ENCODE measurements at regions not wholly inside any gene's neighbourhood (a gene's known extent, or its start where the extent isn't known, plus 50 kb on each side); places are given as distances from the start of the nearest gene placed in this dataset.
"Not testable (repeated sequence)": the region's sequence is repeated elsewhere in the genome, so short reads cannot be mapped to it uniquely, and the experiment has no call there.

DNA sequence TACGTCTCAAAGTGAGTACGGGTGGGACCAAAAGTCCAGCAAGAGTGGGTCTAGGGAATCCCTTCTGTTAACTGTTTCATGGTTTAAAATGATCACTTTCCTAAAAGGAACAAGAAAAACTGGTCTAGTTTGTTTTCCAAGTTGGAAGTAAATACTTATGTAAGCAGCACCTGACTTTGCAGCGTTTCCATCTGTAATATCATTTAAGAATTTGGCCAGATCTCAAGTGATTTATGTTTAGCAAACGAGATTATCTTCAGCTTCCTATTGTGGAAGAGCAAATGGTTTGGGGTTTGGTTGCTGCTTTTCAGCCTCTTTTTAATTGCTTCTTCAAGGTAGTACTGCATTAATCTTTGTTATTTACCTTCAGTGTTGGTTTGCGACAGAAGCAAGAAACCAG lies 50.4 kb downstream of the FHIP1A start:
- no peak for DNase-seq

DNA sequence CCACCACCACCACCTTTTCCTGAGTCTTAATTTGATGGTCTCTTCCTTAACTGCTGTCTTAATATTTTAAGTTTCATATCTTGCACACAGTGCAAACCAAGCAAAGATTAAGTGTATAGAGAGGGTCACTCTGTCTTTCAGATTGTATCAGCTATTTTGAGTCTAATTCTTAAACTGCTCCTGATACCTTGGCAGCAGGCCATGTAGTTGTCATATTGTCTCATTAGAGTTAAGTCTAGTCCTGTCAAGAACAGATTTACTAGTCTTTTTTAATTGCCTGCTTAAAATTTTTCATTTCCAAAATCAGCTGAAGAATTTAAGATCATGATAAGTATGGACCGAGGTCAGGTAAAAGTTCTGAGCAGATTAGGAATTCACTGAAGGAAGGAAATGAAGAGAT lies 51.5 kb downstream of the FHIP1A start:
- DNase-seq = no peak

DNA sequence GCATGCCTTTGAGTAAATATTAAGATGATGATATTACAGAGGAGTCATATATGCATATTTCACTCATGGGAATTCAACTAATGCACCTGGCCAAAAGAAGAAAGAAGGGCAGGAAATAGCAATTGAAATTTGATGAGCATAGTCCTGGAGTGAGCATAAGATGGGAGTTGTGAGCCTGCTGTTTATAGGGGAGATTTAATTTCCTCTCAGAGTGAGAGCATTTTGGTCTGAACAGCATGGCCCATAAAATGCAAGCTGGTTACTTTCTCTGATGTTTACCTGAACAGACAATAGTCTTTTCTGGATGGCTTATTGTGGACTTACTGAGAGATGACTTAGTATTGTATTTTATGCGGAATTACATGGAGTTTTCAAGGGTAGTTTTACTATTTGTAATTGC lies 53.6 kb downstream of the FHIP1A start:
- no peak for DNase-seq

DNA sequence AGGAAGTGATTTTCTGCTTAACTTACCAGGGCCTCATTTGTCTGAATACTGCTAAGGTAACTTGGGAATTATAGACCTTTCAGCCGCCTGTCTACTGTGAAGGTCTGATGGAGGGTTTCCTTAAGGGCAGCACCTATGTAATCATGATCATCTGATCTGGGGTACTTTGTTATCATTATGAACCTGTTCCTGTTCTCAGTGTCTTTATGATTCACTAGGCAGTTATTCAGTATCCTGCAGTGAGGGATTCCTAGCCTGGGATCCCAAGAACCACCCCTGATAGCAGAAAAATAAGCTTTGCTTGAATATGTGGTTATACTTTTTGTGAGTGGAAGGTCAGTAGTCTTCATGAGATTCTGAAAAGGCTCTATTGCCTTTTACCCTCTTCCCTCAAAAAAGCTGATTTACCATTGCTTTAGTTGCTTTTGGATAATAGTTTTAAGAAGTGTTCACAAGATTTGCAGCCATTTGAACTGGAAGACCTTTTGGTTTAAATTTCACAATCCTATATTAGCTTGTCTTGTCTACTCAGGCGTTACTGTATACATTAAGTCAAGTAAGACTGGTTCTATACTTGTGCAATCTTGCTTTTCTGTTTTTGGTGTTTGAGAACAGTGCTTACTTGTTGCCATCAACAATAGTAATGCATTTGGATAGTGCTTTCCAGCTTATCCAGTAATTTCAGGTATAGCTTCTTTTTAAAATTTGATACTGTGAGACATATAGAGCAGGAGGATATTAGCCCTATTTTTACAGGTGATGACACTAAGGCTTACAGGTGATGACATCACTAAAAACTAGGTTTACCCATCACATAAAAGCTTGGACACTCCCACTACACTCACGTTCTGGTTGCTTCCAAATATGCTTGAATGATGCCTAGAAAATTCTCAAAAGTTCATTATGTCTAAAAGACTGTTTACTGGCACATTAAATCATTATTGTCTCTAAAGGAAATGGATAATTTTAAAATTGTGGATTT lies 60.0 kb downstream of the FHIP1A start:
- no peak for DNase-seq

DNA sequence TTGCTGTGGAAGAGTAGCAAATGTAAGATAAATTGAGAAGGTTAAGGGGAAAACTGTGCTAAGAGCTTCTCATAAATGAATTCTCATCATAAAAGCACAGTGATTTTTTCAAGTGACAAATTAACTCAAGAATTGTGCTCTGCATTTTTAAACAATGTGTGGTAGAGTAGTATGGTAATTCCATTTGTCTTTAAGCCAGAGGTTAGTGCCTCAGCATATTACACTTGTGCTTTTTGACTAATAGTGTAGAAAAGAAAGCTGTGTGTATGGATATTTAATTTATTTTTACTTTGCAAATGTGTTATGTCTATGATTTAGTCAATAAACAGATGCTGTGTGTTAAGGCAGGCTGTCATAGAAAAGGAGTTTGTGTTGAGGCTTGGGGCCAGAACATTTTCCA lies 61.0 kb downstream of the FHIP1A start:
- DNase-seq = no peak

DNA sequence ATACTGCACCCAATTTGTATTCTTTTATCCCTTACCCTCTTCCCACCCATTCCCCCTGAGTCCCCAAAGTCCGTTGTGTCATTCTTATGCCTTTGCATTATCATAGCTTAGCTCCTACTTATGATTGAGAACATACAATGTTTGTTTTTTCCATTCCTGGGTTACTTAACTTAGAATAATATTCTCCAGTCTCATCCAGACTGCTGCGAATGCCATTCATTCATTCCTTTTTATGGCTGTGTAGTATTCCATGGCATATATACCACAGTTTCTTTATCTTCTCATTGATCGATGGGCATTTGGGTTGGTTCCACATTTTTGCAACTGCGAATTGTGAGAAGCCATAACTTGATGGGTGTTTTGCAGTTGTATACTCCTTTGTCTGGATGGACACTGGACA lies 62.8 kb downstream of the FHIP1A start:
- no peak for DNase-seq

DNA sequence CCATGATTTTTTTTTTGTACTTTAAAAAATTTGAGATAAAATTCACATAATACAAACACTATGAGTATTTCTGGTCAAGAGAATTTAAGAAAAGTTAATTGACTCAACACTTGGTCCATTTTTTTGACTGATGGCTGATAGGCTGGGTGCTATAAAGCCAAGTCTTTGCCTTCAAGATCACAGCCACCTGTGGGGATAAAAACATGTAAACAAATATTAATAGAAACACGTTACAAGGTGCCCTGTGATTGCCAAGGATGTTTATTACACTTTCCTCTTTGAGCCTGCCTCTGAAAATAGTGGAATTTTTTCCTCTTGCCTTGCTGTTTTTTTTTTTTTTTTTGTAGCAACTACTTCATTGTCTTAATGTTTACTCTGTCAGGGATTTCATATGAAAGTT lies 63.3 kb downstream of the FHIP1A start:
- DNase-seq = no peak

DNA sequence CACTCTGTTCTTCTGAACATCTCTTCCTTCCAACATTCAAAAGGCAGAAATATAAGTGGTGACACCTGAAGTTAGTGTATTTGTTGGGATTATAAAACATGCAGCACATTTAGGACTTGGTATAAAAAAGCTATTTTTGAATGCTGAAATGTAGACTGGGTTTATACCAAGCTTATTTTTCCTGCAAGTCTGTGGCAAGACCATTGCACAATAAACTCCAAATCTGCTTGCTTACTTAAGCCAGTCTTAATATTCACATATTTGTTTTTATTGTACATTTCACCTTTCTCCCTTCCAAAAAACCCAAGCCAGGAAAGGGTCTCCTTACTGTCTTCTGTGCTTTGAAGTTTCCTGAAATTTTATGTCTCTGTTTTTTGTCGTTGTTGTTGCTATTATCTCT lies 63.7 kb downstream of the FHIP1A start:
- no peak for DNase-seq

DNA sequence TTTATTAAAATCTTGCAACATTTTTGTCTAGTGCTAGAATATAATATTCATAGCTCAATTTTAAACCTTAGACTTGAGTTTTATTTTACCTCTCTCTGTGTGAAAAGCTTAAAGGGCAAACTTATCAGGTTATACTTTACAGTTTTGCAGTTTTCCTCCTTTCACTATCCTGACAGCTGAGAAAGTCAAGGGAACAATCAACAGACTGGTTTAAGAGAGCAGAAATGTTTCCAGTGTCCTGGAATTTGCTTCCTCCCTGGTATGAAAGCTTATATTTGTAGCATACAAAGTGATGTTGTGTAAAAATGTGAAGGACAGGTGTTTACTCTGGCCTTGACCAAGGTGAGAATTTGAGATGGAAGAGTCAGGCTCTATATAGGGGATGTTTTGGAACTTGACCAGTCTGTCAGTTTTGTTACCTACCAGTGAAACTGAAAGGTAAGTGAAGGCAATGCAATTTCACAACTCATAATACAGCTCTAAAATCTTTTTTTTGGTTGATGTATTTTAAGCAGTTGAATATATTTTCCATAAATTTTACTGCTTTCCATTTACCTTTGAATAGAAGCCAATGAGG lies 64.6 kb downstream of the FHIP1A start:
- DNase-seq = no peak

DNA sequence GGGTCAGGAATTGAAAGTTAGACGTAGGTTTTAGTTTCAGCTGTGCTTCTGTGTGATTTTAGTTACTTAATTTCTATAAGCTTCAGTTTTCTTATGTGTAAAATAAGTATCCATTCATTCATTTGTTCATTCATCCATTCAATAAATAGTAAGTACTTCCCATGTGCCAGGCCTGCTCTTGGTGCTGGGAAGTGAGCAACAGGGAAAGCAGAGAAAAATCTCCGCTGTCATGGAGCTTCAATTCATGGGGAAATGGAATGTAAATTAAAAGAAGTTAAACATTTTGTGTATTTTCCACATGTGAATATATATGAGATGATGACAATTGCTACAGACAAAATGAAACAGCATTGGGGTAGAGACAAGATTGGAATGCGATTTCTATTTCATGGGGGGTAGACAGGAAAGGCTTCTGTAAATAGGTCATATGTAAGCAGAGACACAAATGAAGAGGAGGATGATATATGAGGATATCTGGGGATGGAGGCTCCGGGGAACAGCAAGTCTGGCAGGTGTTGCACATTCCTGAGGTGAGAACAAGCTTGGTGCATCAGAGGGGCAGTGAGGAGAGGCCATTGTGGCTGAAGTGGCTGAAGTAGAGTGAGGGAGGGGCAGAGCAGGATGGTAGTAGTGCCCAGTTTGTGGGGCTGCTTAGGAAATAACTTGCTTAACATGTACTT lies 66.2 kb downstream of the FHIP1A start:
- DNase-seq = no peak

DNA sequence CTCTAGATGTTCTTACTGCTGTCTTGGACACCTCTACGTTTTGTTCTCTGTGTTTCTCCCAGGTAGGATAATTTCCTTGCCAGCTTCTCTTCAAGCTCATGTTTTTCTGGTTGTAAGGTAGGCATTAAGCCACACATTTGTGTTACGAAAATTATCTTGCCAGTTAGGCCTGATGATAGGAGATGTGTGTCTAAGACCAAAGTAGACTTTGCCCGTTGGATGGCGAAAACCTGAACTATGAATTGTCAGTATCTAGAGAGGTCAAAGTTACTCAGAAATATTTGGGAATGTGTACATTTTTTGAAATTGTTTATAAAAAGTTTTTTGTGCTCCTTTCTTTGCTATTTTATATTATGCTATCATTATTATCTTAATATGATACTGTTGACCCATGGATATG lies 72.8 kb downstream of the FHIP1A start:
- DNase-seq = no peak

DNA sequence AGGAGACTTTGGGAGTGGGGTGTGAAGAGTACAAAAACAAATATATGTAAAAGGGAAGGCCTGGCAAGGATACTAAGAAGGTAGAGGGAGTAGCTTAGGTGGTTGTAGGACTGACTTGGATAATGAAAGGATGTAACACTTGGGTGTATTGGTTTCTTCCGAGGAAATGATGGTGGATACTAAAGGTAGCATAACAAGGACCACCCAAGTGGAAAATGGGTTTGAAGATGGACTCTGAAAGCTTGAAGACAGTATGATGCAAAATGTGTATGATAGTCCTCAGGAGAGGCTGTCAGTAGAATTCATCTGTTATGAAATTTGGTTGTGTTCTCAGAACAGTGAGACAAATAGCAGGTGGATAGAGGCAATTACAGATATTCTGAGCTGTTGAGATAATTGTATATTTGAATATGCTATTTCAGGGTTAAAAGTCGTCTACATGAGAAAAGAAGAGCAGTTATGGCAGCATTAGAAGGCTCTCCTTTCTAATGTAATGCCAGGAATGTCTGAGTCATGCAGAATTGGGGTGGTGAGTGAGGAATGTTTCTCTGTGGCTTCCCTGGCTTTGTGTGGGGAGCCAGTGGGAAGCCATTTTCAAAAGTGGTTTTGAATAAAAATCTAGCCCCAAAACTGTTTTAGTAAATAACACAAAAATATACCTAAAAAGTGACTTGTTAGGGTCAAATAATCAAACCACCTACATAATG lies 75.6 kb downstream of the FHIP1A start:
- no peak for DNase-seq

DNA sequence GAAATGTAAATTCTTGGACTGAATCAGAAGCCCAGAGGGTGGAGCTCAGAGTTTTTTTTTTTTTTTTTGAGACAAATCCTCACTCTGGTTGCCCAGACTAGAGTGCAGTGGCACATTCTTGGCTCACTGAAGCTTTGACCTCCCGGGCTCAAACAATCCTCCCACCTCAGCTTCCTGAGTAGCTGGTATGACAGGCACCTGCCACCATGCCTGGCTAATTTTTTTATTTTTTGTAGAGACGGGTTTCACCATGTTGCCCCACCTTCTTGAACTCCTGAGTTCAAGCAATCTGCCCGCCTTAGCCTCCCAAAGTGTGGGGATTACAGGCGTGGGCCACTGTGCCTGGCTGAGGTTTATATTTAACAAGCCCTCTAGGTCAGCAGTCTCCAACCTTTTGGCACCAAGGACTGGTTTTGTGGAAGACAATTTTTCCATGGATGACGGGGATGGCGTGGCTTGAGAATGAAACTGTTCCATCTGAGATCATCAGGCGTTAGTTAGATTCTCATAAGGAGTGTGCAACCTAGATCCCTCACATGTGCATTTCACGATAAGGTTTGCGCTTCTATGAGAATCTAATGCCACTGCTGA lies 76.7 kb downstream of the FHIP1A start:
- no peak for DNase-seq

DNA sequence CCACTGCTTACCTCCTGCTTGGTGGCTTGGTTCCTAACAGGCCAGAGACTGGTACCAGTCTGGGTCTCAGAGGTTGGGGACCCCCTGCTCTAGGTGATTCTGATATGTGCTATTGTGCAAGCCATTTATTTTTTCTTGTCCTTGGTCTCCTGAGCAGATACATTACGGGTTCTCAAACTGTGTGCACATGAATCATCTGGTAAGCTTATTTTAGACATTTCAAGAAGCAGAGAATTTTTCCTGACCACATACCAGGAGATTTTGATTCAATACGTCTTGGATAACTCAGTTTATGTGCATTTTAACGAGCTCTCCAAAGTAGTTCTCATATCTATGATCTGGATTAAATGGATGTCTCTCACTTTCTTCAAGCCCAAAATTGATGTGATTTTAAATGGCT lies 77.2 kb downstream of the FHIP1A start:
- no peak for DNase-seq

DNA sequence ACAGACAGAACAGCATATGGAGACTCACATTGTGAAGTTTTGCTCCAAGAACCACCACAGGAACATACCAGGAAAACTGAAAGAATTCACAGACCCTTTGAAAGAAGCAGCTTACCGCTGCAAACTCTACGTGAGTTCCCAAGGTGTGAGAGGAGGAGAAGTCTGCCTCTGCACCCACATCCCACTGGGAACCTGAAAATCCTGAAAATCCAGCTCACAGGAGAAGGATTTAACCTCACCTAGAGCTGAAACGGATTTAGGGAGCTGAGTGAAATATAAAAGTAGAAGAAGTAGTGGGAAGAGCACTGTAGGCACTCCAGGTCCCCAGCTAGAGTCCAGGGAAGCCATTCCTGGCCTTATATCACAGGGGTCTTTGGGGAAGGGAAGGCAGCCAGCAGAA lies 80.0 kb downstream of the FHIP1A start:
- DNase-seq = no peak

DNA sequence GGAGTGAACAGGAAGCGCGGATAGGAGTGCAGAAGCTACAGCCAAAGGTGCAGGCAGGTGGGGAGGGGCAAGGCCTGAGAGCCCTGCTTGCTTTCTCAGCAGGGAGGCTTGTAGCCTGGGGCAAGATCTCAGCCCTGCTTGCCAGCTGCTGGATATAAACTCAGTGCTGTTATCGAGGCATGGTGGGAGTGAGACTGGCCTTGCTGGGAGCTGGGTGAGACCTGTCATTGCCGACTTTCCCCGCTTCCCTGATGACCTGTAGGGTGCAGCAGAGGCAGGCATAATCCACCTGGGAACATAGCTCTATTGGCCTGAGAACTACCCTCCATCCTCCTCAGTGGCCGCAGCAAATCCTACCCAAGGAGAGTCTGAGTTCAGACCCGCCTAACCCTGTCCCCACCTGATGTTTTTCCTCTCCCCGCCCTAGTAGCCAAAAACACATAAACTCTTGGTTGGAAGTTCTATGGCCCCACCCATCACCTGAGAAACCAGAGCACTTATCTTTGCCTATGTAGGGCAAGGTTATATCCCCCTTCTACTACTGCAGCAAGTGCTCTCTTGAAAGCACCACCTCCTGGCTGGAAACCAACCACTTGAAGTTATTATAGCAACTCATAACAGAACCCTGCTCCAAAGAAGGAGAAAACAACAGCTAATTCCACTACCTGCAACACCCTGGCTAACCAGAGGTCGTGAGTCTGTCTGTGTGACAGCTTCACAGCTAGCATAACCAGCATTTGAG lies 80.7 kb downstream of the FHIP1A start:
- DNase-seq = no peak

DNA sequence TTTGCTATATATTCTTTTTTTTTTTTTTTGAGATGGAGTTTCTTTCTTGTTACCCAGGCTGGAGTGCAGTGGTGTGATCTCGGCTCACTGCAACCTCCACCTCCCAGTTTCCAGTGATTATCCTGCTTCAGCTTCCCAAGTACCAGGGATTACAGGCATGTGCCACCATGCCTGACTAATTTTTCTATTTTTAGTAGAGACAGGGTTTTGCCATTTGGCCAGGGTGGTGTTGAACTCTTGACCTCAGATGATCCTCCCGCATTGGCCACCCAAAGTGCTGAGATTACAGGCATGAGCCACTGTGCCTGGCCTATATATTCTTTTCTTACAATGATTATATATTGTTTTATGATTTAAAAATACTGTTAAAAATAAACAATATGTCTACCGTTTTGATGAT lies 86.6 kb downstream of the FHIP1A start:
- DNase-seq = not testable (repeated sequence)

DNA sequence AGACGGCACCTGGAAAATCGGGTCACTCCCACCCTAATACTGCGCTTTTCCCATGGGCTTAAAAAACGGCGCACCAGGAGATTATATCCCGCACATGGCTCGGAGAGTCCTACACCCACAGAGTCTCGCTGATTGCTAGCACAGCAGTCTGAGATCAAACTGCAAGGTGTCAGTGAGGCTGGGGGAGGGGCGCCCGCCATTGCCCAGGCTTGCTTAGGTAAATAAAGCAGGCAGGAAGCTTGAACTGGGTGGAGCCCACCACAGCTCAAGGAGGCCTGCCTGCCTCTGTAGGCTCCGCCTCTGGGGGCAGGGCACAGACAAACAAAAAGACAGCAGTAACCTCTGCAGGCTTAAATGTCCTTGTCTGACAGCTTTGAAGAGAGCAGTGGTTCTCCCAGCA lies 102.6 kb downstream of the FHIP1A start:
- DNase-seq = not testable (repeated sequence)

DNA sequence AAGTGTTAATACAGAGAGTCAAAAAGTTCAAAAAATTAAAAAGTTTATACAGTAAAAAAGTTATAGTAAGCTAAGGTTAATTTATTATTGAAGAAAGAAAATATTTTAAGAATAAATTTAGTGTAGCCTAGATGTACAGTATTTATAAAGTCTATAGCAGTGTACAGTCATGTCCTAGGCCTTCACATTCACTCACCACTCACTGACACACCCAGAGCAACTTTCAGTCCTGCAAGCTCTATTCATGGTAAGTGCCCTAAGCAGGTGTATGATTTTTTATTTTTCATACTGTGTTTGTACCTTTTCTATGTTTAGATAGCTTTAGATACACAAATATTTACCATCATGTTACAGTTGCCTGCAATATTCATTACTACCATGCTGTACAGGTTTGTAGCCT lies 108.9 kb downstream of the FHIP1A start:
- no peak for DNase-seq

DNA sequence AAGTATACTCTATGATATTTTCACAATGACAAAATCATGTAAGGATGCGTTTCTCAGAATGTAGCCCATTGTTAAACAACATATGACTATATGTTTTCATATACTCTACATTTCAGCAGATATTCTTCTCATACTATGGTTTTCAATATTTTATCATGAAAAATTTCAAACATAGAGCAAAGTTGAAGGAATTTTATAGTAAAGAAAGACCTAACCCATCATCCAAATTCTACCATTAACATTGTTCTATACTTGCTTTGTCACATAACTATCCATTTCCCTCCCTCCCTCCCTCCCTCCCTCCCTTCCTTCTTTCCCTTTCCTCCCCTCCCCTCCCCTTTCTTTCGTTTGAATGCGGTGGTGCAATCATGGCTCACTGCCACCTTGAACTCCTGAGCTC lies 109.4 kb downstream of the FHIP1A start:
- DNase-seq = no peak

DNA sequence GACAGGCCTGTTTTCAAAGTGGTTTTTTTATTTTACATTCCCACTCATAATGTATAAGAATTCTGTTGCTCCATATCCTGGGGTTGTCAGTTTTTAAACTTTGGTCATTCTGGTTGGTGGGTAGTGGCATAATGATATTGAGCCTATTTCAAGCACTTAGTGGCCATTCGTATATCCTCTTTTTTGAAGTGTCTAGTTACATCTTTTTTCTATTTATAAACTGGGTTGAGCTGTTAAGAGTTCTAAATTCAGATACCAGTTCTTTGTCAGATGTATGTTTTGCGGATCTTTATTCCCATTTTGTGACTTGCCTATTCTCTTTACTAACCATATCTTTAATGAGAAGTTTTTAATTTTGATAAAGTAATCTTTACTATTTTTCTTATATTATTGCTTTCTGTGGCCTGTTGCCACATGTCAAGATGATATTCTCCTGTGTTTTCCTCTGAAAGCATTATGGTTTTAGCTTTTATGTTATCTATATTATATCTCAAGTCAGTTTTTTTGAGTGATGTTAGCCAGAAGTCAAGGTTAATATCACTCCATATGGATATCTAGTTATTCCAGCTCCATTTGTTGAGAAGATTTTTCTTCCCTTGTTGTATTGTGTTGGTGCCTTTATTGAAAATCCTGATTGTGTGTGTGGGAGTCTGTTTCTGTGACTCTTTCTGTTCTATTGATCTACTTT lies 110.9 kb downstream of the FHIP1A start:
- no peak for DNase-seq

All from hippocampal formation (tissue), 2 donors.